COLO668 (cell line): ENCODE measurements at regions not wholly inside any gene's neighbourhood (a gene's known extent, or its start where the extent isn't known, plus 50 kb on each side); places are given as distances from the start of the nearest gene placed in this dataset.
"Not testable (repeated sequence)": the region's sequence is repeated elsewhere in the genome, so short reads cannot be mapped to it uniquely, and the experiment has no call there.

ENCODE experiments used
- DNase-seq: peaks from one replicate; lab custom pipeline; 2025; ENCODE audit not compliant: unreplicated experiment; lab: John Stamatoyannopoulos, UW

- peak; percentile 40 for DNase-seq
These were observed 50.0 kb downstream of the SPRING1 start for GRCh38 chr12:116687888-116688287.

- no peak for DNase-seq
These were observed 53.0 kb downstream of the SPRING1 start for GRCh38 chr12:116684891-116685290.

DNA sequence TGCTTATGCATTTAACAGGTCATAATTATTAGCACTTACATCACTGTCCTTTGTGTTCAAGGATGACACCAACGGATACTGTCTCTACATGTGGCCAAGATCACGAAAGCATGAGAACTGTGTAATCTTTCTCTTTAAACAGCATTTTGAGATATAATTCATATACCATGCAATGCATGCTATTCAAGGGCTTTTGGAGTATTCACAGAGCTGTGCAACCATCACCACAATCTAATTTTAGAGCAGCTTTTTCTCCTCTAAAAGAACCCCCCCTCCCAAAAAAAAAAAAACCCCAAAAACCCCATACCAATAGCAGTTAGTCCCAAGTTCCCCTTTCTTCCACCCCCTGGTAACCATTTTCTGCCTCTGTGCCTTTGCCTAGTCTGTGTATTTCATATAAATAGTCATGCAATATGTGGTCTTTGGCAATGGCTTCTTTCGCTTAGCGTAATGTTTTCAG, 60.6 kb downstream of the SPRING1 start:
- no peak for DNase-seq

DNA sequence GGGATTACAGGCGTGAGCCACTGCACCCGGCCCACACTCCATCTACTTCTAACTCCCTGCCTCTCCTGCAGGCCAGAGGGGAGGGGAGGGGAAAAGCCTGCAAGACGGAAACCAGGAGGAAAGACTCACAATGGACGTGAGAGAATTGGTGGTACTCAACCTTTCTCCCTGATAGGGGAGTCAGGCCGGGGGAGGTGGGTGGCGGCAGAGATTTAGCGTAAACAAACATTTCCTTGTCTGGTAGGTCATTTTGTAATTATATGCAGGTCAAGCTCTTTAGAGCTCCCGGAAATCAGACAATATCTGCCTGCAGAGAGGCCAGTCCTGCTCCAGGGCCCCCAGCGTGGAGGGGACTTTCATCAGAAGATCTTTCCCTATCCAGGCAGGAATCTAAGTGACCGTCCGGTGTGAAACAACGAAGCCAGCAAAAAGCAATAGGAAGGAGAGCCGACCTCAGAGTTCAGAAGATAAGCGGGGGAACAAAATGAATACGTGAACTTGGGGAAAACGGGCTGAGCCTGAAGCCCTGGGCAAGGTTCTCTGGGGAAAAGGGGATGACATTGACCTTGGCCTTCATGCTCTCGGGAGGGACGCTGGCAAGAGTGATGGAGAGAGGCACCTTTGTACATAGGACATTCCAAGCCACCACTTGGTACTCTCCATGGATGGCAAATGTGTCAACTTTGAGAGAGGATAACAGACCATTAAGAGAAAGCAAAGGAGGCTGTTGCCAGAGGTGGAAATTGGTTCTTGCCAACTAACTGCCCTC, 62.3 kb downstream of the SPRING1 start:
- DNase-seq, result no peak

GRCh38 chr12:116674643-116675183, 63.2 kb downstream of the SPRING1 start:
- no peak for DNase-seq

GRCh38 chr12:116673681-116674111, 64.2 kb downstream of the SPRING1 start:
- DNase-seq, result no peak

DNA sequence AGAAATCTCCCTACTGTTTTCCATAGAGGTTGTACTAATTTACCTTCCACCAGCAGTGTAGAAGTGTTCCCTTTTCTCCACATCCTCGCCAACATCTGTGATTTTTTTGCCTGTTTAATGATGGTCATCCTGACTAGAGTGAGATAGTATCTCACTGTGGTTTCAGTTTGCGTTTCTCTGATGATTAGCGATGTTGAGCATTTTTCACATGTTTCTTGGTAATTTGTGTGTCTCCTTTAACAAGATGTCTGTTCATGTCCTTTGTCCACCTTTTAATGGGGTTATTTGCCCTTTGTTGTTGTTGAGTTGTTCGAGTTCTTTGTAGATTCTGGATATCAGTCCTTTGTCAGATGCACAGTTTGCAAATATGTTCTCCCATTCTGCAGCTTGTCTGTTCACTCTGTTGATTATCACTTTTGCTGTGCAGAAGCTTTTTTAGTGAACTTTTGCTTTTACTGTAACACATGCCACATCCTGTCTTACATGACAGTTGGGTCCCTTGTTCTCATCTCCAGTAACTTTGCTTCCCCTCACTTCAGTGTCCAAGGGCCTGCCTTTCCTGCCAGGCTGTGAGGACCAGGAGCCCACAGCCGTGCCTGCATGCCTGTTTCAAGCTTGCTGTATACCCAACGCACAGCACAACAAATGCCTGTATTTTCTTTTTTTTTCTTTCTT, 64.9 kb downstream of the SPRING1 start:
- no peak for DNase-seq

- DNase-seq, result no peak
These were observed 65.9 kb downstream of the SPRING1 start for GRCh38 chr12:116672010-116672409.

DNA sequence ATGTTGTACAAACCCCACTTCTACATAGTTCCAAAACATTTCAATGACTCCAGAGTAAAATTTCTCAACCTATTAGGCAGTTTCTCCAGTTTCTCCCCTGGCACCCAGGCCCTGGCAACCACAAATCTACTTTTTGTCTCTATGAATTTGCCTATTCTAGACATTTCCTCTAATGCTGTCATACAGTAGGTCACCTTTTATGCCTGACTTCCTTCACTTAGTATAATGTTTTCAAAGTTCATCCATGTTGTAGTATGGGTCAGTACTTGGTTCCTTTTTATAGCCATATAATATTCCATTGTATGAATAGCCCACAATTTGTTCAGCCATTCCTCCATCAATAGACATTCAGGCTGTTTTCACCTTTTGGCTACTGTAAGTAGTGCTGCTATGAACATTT, 67.0 kb downstream of the SPRING1 start:
- no peak for DNase-seq

DNA sequence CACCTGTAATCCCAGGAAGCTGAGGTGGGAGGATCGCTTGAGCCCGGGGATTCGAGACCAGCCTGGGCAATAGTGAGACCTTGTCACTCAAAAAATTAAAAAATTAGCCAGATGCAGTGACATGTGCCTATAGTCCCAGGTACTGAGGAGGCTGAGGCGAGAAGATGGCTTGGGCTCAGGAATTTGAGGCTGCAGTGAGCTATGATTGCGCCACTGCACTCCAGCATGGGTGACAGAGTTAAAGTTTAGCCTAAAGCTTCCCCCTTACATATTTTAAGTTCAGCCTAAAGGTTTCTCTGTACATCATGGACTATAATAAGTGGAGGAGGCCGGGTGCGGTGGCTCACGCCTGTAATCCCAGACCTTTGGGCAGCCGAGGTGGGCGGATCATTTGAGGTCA, 70.1 kb downstream of the SPRING1 start:
- DNase-seq, result no peak

DNA sequence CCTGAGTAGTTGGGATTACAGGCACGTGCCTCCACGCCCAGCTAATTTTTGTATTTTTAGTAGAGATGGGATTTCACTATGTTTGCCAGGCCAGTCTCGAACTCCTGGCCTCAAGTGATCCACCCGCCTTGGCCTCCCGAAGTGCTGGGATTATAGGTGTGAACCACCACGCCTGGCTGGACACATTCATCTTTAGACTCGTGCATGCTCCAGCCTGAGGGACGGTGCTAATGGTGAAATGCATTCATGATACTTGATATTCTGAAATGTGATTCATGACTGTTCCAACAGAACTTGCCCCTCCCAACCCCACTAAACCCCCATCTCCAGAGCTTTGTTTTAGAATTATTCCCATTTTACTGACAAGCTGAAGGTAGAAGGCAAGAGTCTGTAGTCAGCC, 71.0 kb downstream of the SPRING1 start:
- DNase-seq, result not testable (repeated sequence)

- no peak for DNase-seq
These were observed 71.6 kb downstream of the SPRING1 start for GRCh38 chr12:116666305-116666673.

DNA sequence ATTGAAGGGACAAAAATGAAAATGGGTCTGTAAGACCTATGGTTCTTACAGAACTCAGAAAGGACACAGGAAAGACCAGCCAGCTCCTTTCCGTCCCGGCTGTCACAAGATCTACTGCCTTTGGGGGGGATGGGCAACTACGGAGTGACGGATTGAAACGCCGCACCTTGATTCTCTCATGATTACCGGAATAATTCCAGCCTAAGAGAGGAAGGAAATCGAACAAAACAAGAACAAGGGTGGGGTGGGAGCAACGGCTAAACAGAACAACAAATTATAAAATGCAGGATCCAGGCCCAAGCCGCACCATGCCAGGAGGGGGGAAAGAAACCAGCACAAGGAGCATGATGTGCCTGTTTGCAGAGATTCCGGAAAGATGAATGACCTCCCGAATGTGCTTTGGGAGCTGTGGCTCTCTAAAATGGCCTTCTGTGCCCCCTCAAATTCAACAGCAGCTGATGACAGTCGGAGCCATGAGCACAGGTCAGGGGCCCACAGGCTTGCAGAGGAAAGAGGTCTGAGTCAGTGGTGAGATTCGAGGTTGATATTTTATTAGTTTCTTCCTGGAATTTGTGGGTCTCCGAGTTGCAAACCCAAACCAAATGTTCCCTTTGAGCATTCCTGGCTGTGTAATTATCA, 72.1 kb downstream of the SPRING1 start:
- no peak for DNase-seq

- no peak for DNase-seq
These were observed 73.8 kb downstream of the SPRING1 start for GRCh38 chr12:116664085-116664484.

DNA sequence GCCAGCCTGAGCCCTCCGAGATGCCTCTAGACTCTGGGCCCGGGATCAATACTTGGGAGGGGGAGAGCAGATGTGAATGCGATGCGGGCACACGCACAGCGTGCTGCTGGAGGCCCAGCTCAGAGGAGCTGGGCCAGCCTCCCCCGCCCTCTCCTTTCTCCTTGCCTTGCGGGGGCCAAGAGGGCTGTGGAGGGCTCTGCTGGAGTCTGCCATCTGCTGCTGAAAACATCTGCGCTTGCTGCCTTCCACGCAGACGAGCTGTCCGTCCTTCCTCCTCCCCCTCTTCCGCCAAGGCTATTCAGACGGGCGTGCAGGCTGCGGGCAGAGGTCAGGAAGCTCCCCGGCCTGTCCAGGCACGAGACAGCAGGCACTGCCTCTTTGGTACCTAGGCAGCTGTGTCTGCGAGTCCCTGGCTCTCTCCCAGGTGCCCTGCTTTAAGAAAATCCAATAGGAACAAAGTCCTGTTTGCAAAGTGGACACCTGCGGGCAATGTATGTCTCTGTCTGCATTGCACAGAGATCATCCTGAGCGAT, 75.2 kb downstream of the SPRING1 start:
- DNase-seq, result peak; percentile 80

GRCh38 chr12:116661341-116661740, 76.5 kb downstream of the SPRING1 start:
- DNase-seq, result no peak

DNA sequence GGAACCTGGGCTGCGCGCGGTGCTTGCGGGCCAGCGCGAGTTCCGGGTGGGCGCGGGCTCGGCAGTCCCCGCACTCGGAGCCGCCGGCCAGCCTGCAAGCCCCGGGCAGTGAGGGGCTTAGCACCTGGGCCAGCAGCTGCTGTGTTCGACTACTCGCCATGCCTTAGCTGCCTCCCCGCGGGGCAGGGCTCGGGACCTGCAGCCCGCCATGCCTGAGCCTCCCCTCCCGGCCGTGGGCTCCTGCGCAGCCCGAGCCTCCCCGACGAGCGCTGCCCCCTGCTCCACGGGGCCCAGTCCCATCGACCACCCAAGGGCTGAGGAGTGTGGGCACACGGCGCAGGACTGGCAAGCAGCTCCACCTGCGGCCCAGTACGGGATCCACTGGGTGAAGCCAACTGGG, 77.1 kb downstream of the SPRING1 start:
- DNase-seq, result not testable (repeated sequence)

GRCh38 chr12:116659771-116660481, 77.9 kb downstream of the SPRING1 start:
- DNase-seq, result no peak

- DNase-seq, result no peak
These were observed 79.9 kb downstream of the SPRING1 start for GRCh38 chr12:116657921-116658495.

GRCh38 chr12:116656306-116656705, 81.6 kb downstream of the SPRING1 start:
- no peak for DNase-seq
